ENCODE measurements at regions not wholly inside any gene's neighbourhood (a gene's known extent, or its start where the extent isn't known, plus 50 kb on each side); places are given as distances from the start of the nearest gene placed in this dataset.

GRCh38 chr14:42719391-42719790, 1112.7 kb downstream of the LRFN5 start:
- no peaks in the 10 kb centered on the region for H3F3A ChIP-seq (replicated peaks; ENCODE audit: low read depth)
- H3K79me2 ChIP-seq (replicated peaks; ENCODE audit: insufficient read depth): no peaks in the 10 kb centered on the region
- no peak overlapping the region for H3K27ac ChIP-seq (ENCODE audit: low read depth)
- TF ChIP-seq ETS1 (IDR thresholded peaks at IDR 0.05) (no peak), CREB1 (CRISPR knock-in tag; IDR thresholded peaks at IDR 0.05; ENCODE audit: low read depth) (no peak), REST (IDR thresholded peaks at IDR 0.05; ENCODE audit: unreplicated experiment) (no peak), JUNB (IDR thresholded peaks at IDR 0.05; ENCODE audit: unreplicated experiment) (no peak), NANOG (IDR thresholded peaks at IDR 0.05; ENCODE audit: borderline replicate concordance) (no peak), ZNF331 (CRISPR knock-in tag; IDR thresholded peaks at IDR 0.05; ENCODE audit: low read depth) (no peak), STAT1 (IDR thresholded peaks at IDR 0.05; ENCODE audit: unreplicated experiment) (no peak), POLR2AphosphoS5 (IDR thresholded peaks at IDR 0.05; ENCODE audit: low read depth) (no peak), ZNF114 (CRISPR knock-in tag; IDR thresholded peaks at IDR 0.05) (no peak), CTCF (conservative IDR thresholded peaks at IDR 0.05; ENCODE audit: low read depth in 2 of 2) (no peak), EZH2 (IDR thresholded peaks at IDR 0.05; ENCODE audit: low read depth, unreplicated experiment) (no peak), EZH2phosphoT487 (IDR thresholded peaks at IDR 0.05; ENCODE audit: unreplicated experiment) (no peak), ZNF462 (CRISPR knock-in tag; IDR thresholded peaks at IDR 0.05) (no peak)
- DNase-seq (ENCODE audit: low spot score) (no peak), ATAC-seq (no peak)
- Mint-ChIP-seq H3K4me1 (no peaks in the 10 kb centered on the region), H3K4me3 (no peak overlapping the region), H3K9me3 (no peaks in the 10 kb centered on the region), H3K36me3 (ENCODE audit: low read depth) (no peaks in the 10 kb centered on the region), H3K27ac (no peak overlapping the region), H3K27me3 (ENCODE audit: insufficient read depth, low read depth, poor library complexity) (no peaks in the 10 kb centered on the region)
- no peak overlapping the region for H2AFZ ChIP-seq
- H4K20me1 ChIP-seq (replicated peaks; ENCODE audit: insufficient read depth): no peaks in the 10 kb centered on the region
- no peak overlapping the region for H3K4me3 ChIP-seq
- H3K27me3 ChIP-seq (ENCODE audit: insufficient read depth): no peaks in the 10 kb centered on the region
- no peaks in the 10 kb centered on the region for H3K9me2 ChIP-seq (ENCODE audit: insufficient read depth)
- H3K36me3 ChIP-seq (ENCODE audit: insufficient read depth): no peaks in the 10 kb centered on the region
- H3K4me2 ChIP-seq: no peak overlapping the region
- no peaks in the 10 kb centered on the region for H3K4me1 ChIP-seq (ENCODE audit: insufficient read depth)

All from GM23338 (cell line).